GM12878 (cell line): ENCODE measurements at regions not wholly inside any gene's neighbourhood (a gene's known extent, or its start where the extent isn't known, plus 50 kb on each side); places are given as distances from the start of the nearest gene placed in this dataset.

Source experiments
- ATAC-seq: fragments of 200-7000 bp; cut with Tn5 transposase; 3 replicates; pipeline ENCODE4 v1.9.1; 2020; ENCODE audit warnings: mild to moderate bottlenecking, moderate library complexity
- BruUV-seq: library from RNA; stranded (reverse); fragments of 400-500 nt; replicated peaks from 2 replicates; lab custom pipeline; 2021; lab: Mats Ljungman, UMichigan
- CTCF ChIA-PET: fragments of 300-600 bp; sonication (Branson Sonifier 250); formaldehyde crosslinking; extraction: SDS; loops from one replicate; lab custom pipeline; 2021; ENCODE audit warnings: inconsistent platforms; lab: Yijun Ruan, JAX
- POLR2A ChIA-PET: fragments of 350-600 bp; formaldehyde crosslinking; extraction: SDS; loops from one replicate; lab custom pipeline; 2021; ENCODE audit warnings: inconsistent platforms; lab: Charles Lee
- RAD21 ChIA-PET: fragments of 300-600 bp; sonication (Branson Sonifier 250); formaldehyde crosslinking; loops from one replicate; lab custom pipeline; 2023; ENCODE audit warnings: antibody characterized with exemption; ENCODE audit not compliant: unreplicated experiment; lab: Charles Lee
- SMC1A ChIA-PET: fragments of 300-600 bp; sonication (Branson Sonifier 250); formaldehyde crosslinking; loops from one replicate; lab custom pipeline; 2023; ENCODE audit not compliant: unreplicated experiment, uncharacterized antibody; lab: Charles Lee
- DNase-seq: peaks from one replicate; pipeline ENCODE4 v3.0.0-alpha.2; 2011; ENCODE audit warnings: low read depth, low spot score
- FAIRE-seq: peaks from 3 replicates; lab custom pipeline; 2011; peaks lifted over from hg19 to GRCh38; lab: Jason Lieb, UNC
- H2AFZ ChIP-seq: 2 replicates; pipeline ENCODE4 v1.6.0; 2011; ENCODE audit warnings: low read depth, low read length, control low read depth; ENCODE audit not compliant: control insufficient read depth
- H3K27ac ChIP-seq: 2 replicates; pipeline ENCODE4 v1.5.1; 2011; ENCODE audit warnings: control low read depth; ENCODE audit not compliant: control insufficient read depth, insufficient read depth
- H3K27me3 ChIP-seq, 2 experiments: replicated peaks in 1 of 2; 2 replicates each; pipeline versions ENCODE4 v1.6.0 to v1.6.1; 2011; ENCODE audit warnings: low read length in 1 of 2; ENCODE audit not compliant: control insufficient read depth in 2 of 2, insufficient read depth in 2 of 2
- H3K36me3 ChIP-seq, 2 experiments: 2 replicates each; pipeline ENCODE4 v1.5.1; 2011; ENCODE audit warnings: low read length in 1 of 2; ENCODE audit not compliant: control insufficient read depth in 2 of 2, insufficient read depth in 2 of 2
- H3K4me1 ChIP-seq: 2 replicates; pipeline ENCODE4 v1.6.1; 2011; ENCODE audit warnings: mild to moderate bottlenecking, low read length, moderate library complexity, mixed read lengths; ENCODE audit not compliant: control insufficient read depth, insufficient read depth
- H3K4me2 ChIP-seq: 2 replicates; pipeline ENCODE4 v1.6.0; 2011; ENCODE audit warnings: control low read depth; ENCODE audit not compliant: control insufficient read depth, insufficient read depth
- H3K4me3 ChIP-seq: fragments of 200-600 bp; sonication (generic); 2 replicates; pipeline ENCODE4 v1.5.1; 2016
- H3K79me2 ChIP-seq: 2 replicates; pipeline ENCODE4 v1.6.0; 2011; ENCODE audit warnings: low read length; ENCODE audit not compliant: control insufficient read depth, insufficient read depth
- H3K9ac ChIP-seq: 2 replicates; pipeline ENCODE4 v1.8.0; 2011; ENCODE audit warnings: low read length, control low read depth, mixed read lengths; ENCODE audit not compliant: control insufficient read depth, insufficient read depth
- H3K9me3 ChIP-seq: replicated peaks from 3 replicates; pipeline ENCODE4 v1.5.1; 2011; ENCODE audit warnings: mild to moderate bottlenecking, low read length; ENCODE audit not compliant: control insufficient read depth, insufficient read depth
- H4K20me1 ChIP-seq: 2 replicates; pipeline ENCODE4 v1.6.0; 2011; ENCODE audit not compliant: control insufficient read depth, insufficient read depth
- IKZF2 ChIP-seq, 2 experiments: fragments of 450-650 bp; IDR thresholded peaks; 2 replicates each; pipeline ENCODE4 v1.6.1; 2017; ENCODE audit warnings: mild to moderate bottlenecking in 2 of 2, moderate library complexity in 2 of 2
- MAX ChIP-seq: IDR thresholded peaks from 2 replicates; pipeline ENCODE4 v1.6.1; 2012; ENCODE audit warnings: low read depth, low read length, improper control_type of control experiment
- MYC ChIP-seq: IDR thresholded peaks from 2 replicates; pipeline ENCODE4 v1.6.1; 2011; ENCODE audit warnings: mild to moderate bottlenecking, low read length, moderate library complexity, inconsistent platforms; ENCODE audit not compliant: insufficient read depth, insufficient replicate concordance, insufficient read length, severe bottlenecking
- NKRF ChIP-seq: fragments of 450-650 bp; conservative IDR thresholded peaks from 2 replicates; pipeline ENCODE4 v1.6.1; 2017; ENCODE audit warnings: mild to moderate bottlenecking, moderate library complexity
- NR2C1 ChIP-seq: fragments of 450-650 bp; IDR thresholded peaks from 2 replicates; pipeline ENCODE4 v1.6.1; 2017; ENCODE audit warnings: antibody characterized with exemption, mild to moderate bottlenecking, moderate library complexity
- SMAD5 ChIP-seq: IDR thresholded peaks from 2 replicates; pipeline ENCODE4 v1.6.1; 2016; ENCODE audit warnings: antibody characterized with exemption, low read depth
- SPI1 ChIP-seq: IDR thresholded peaks from 2 replicates; pipeline ENCODE4 v1.6.1; 2011; ENCODE audit warnings: low read depth, mild to moderate bottlenecking, low read length, moderate library complexity, borderline replicate concordance; ENCODE audit not compliant: insufficient read depth
- YBX1 ChIP-seq: fragments of 450-650 bp; IDR thresholded peaks from 2 replicates; pipeline ENCODE4 v1.6.1; 2016; ENCODE audit warnings: antibody characterized with exemption
- ZNF384 ChIP-seq: IDR thresholded peaks from 2 replicates; pipeline ENCODE4 v1.6.1; 2012; ENCODE audit warnings: low read depth, mild to moderate bottlenecking, low read length, improper control_type of control experiment, borderline replicate concordance
- WGBS: methylation state at CpG from one replicate; pipeline ENCODE4 v1.1.6; 2016; ENCODE audit warnings: low lambda C conversion rate; ENCODE audit not compliant: insufficient replicate concordance, insufficient coverage; ENCODE audit errors: missing lambda C conversion rate; 5-methylcytosine and 5-hydroxymethylcytosine counted together
- in situ Hi-C: fragments of 300-500 bp; cut with MboI; formaldehyde crosslinking; loops from 9 replicates; pipeline ENCODE4 v1.14.3; 2018; ENCODE audit warnings: mixed read lengths
- intact Hi-C: fragments of 100-400 bp; cut with micrococcal nuclease; formaldehyde crosslinking; loops from one replicate; pipeline ENCODE4 v1.14.2; 2022; ENCODE audit not compliant: unreplicated experiment
- TF ChIP-seq, protein P1 (sequence below): fragments of 150-350 bp; IDR thresholded peaks from 2 replicates; pipeline ENCODE4 v1.6.1; 2016; ENCODE audit warnings: low read depth, low read length

- Histone ChIP-seq H3K27ac (no peak overlapping the region), H3K4me3 (no peak overlapping the region), H3K36me3 (no peaks in the 10 kb centered on the region), H2AFZ (no peak overlapping the region), H3K9me3 (no peaks in the 10 kb centered on the region), H3K4me1 (no peaks in the 10 kb centered on the region), H3K79me2 (no peaks in the 10 kb centered on the region), H3K4me2 (no peak overlapping the region), H3K9ac (no peak overlapping the region), H3K27me3 (no peaks in the 10 kb centered on the region), H4K20me1 (no peaks in the 10 kb centered on the region)
- ChIA-PET POLR2A (no interaction called here), SMC1A (no interaction called here), RAD21 (no interaction called here), CTCF (no interaction called here)
- TF ChIP-seq NR2C1 (no peak), NKRF (no peak), YBX1 (no peak), SPI1 (no peak), IKZF2 (IDR thresholded peaks at IDR 0.05) (no peak), SMAD5 (no peak), ZNF384 (no peak), MYC (no peak), MAX (no peak)
- TF ChIP-seq, protein P1, sequence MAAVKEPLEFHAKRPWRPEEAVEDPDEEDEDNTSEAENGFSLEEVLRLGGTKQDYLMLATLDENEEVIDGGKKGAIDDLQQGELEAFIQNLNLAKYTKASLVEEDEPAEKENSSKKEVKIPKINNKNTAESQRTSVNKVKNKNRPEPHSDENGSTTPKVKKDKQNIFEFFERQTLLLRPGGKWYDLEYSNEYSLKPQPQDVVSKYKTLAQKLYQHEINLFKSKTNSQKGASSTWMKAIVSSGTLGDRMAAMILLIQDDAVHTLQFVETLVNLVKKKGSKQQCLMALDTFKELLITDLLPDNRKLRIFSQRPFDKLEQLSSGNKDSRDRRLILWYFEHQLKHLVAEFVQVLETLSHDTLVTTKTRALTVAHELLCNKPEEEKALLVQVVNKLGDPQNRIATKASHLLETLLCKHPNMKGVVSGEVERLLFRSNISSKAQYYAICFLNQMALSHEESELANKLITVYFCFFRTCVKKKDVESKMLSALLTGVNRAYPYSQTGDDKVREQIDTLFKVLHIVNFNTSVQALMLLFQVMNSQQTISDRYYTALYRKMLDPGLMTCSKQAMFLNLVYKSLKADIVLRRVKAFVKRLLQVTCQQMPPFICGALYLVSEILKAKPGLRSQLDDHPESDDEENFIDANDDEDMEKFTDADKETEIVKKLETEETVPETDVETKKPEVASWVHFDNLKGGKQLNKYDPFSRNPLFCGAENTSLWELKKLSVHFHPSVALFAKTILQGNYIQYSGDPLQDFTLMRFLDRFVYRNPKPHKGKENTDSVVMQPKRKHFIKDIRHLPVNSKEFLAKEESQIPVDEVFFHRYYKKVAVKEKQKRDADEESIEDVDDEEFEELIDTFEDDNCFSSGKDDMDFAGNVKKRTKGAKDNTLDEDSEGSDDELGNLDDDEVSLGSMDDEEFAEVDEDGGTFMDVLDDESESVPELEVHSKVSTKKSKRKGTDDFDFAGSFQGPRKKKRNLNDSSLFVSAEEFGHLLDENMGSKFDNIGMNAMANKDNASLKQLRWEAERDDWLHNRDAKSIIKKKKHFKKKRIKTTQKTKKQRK, result no peak
- BruUV-seq, result no TSS peak
- 0% methylated on average over 2 of the region's 2 CpGs for WGBS
- intact Hi-C loops (no loop called here), in situ Hi-C loops (no loop called here)
- FAIRE-seq, result no peak
- no peak for DNase-seq
- no peak for ATAC-seq
These were observed 293.2 kb upstream of the SLC7A11 start for GRCh38 chr4:138535316-138535715.
